Esophagus squamous epithelium (tissue), 5 donors: ENCODE measurements at regions not wholly inside any gene's neighbourhood (a gene's known extent, or its start where the extent isn't known, plus 50 kb on each side); places are given as distances from the start of the nearest gene placed in this dataset.

Experiments used
- DNase-seq: peaks from one replicate; lab custom pipeline; 2025; lab: John Stamatoyannopoulos, UW
- H3K27ac ChIP-seq, 4 donors: fragments of 200-600 bp; sonication (generic); one replicate each; pipeline ENCODE4 v1.5.1; 2016 to 2019; ENCODE audit warnings: mild to moderate bottlenecking in 1 of 4
- H3K27me3 ChIP-seq, 4 donors: fragments of 200-600 bp; sonication (generic); 1 replicate in 3 of 4; 2 replicates in 1 of 4; pipeline versions ENCODE4 v1.5.1 to v1.6.0; 2017 to 2021; ENCODE audit warnings: antibody characterized with exemption in 1 of 4
- H3K36me3 ChIP-seq, 3 donors: fragments of 200-600 bp; sonication (generic); one replicate each; pipeline ENCODE4 v1.5.1; 2016 to 2019
- H3K4me1 ChIP-seq, 3 donors: fragments of 200-600 bp; sonication (generic); one replicate each; pipeline ENCODE4 v1.5.1; 2017 to 2019
- H3K4me3 ChIP-seq, 4 donors: fragments of 200-600 bp; sonication (generic); 1 replicate in 3 of 4; 2 replicates in 1 of 4; pipeline ENCODE4 v1.5.1; 2016 to 2019; ENCODE audit warnings: mild to moderate bottlenecking in 2 of 4, moderate library complexity in 1 of 4
- H3K9me3 ChIP-seq, 3 donors: fragments of 200-600 bp; sonication (generic); one replicate each; pipeline ENCODE4 v1.5.1; 2016 to 2019
- CTCF ChIP-seq, 6 experiments: fragments of 450-650 bp in 4 of 6; fragments of 200-600 bp in 2 of 6; sonication (generic) in 2 of 6; IDR thresholded peaks; one replicate each; pipeline ENCODE4 v1.5.1; 2016 to 2019; ENCODE audit warnings: antibody characterized with exemption in 6 of 6, mild to moderate bottlenecking in 4 of 6, moderate library complexity in 4 of 6
- POLR2A ChIP-seq, 4 donors: fragments of 450-650 bp; IDR thresholded peaks; one replicate each; pipeline ENCODE4 v1.6.1; 2017; ENCODE audit warnings: antibody characterized with exemption in 4 of 4, mild to moderate bottlenecking in 4 of 4, moderate library complexity in 3 of 4
- WGBS, 2 donors: methylation state at CpG; one replicate each; pipeline ENCODE4 v1.1.5; 2018; 5-methylcytosine and 5-hydroxymethylcytosine counted together
- intact Hi-C: fragments of 100-400 bp; cut with DNase I; formaldehyde crosslinking; loops from one replicate; pipeline ENCODE4 v1.15.0; 2022
- donor health status: DM: yes; HTN: yes; CAD: no.

GRCh38 chr16:80208015-80208414, 332.8 kb upstream of the DYNLRB2 start:
- H3K9me3 ChIP-seq: no peaks in the 10 kb centered on the region
- TF ChIP-seq CTCF (IDR thresholded peaks at IDR 0.05) (no peak), POLR2A (IDR thresholded peaks at IDR 0.05) (no peak)
- 8 to 56% methylated on average over 2 of the region's 2 CpGs for WGBS, 2 donors
- intact Hi-C loops: no loop called here
- H3K27ac ChIP-seq: peak overlapping the region in 1 of 4 donors; percentile 23
- H3K4me1 ChIP-seq: peaks cover 0 to 21% (median under 1%) of the 10 kb centered on the region in 3 donors
- no peaks in the 10 kb centered on the region for H3K36me3 ChIP-seq
- no peak for DNase-seq
- H3K27me3 ChIP-seq: no peaks in the 10 kb centered on the region
- no peak overlapping the region for H3K4me3 ChIP-seq

- H3K4me3 ChIP-seq: no peak overlapping the region
- intact Hi-C loops: no loop called here
- DNase-seq: no peak
- 67 to 73% methylated on average over 3 of the region's 3 CpGs for WGBS, 2 donors
- H3K4me1 ChIP-seq: peaks cover 0 to 28% (median 4%) of the 10 kb centered on the region in 3 donors
- no peaks in the 10 kb centered on the region for H3K27me3 ChIP-seq
- H3K9me3 ChIP-seq: no peaks in the 10 kb centered on the region
- no peak overlapping the region for H3K27ac ChIP-seq
- TF ChIP-seq POLR2A (IDR thresholded peaks at IDR 0.05) (no peak), CTCF (IDR thresholded peaks at IDR 0.05) (no peak)
- no peaks in the 10 kb centered on the region for H3K36me3 ChIP-seq
These were observed 337.0 kb upstream of the DYNLRB2 start for GRCh38 chr16:80203821-80204220.

GRCh38 chr16:80202831-80203413, 337.9 kb upstream of the DYNLRB2 start:
- Histone ChIP-seq H3K27ac (no peak overlapping the region), H3K4me3 (no peak overlapping the region), H3K36me3 (no peaks in the 10 kb centered on the region), H3K27me3 (no peaks in the 10 kb centered on the region), H3K9me3 (no peaks in the 10 kb centered on the region), H3K4me1 (peaks cover 0 to 29% (median 4%) of the 10 kb centered on the region in 3 donors)
- no peak for DNase-seq
- TF ChIP-seq POLR2A (IDR thresholded peaks at IDR 0.05): no peak
- no peak for TF ChIP-seq CTCF (IDR thresholded peaks at IDR 0.05)
- intact Hi-C loops: no loop called here
- 52 to 63% methylated on average over 4 of the region's 4 CpGs for WGBS, 2 donors

- Histone ChIP-seq H3K4me1 (peaks cover 0 to 34% (median 4%) of the 10 kb centered on the region in 3 donors), H3K9me3 (no peaks in the 10 kb centered on the region), H3K27ac (no peak overlapping the region), H3K27me3 (no peaks in the 10 kb centered on the region), H3K36me3 (no peaks in the 10 kb centered on the region), H3K4me3 (no peak overlapping the region)
- TF ChIP-seq POLR2A (IDR thresholded peaks at IDR 0.05) (no peak), CTCF (IDR thresholded peaks at IDR 0.05) (no peak)
- 87 to 94% methylated on average over 3 of the region's 3 CpGs for WGBS, 2 donors
- no peak for DNase-seq
- intact Hi-C loops: no loop called here
These were observed 340.7 kb upstream of the DYNLRB2 start for GRCh38 chr16:80200079-80200478.

GRCh38 chr16:80199614-80200013, 341.2 kb upstream of the DYNLRB2 start:
- no peaks in the 10 kb centered on the region for H3K36me3 ChIP-seq
- H3K27me3 ChIP-seq: no peaks in the 10 kb centered on the region
- H3K4me3 ChIP-seq: no peak overlapping the region
- 79 to 93% methylated on average over 3 of the region's 3 CpGs for WGBS, 2 donors
- DNase-seq: no peak
- H3K9me3 ChIP-seq: no peaks in the 10 kb centered on the region
- no peak overlapping the region for H3K27ac ChIP-seq
- intact Hi-C loops: no loop called here
- TF ChIP-seq POLR2A (IDR thresholded peaks at IDR 0.05) (no peak), CTCF (IDR thresholded peaks at IDR 0.05) (no peak)
- H3K4me1 ChIP-seq: peaks cover 0 to 39% (median 4%) of the 10 kb centered on the region in 3 donors
